ACHN (cell line): ENCODE measurements at regions not wholly inside any gene's neighbourhood (a gene's known extent, or its start where the extent isn't known, plus 50 kb on each side); places are given as distances from the start of the nearest gene placed in this dataset.
"Not testable (repeated sequence)": the region's sequence is repeated elsewhere in the genome, so short reads cannot be mapped to it uniquely, and the experiment has no call there.

Experiments used
- DNase-seq: peaks from one replicate; pipeline ENCODE4 v3.0.0-alpha.2; 2015
- in situ Hi-C: cut with HindIII; loops from 2 replicates; pipeline ENCODE4 v1.10.0; 2017; ENCODE audit warnings: low sequenced_read_pairs, low pct_ligation_motif_present, low pct_unique_long_range_greater_than_20kb

DNA sequence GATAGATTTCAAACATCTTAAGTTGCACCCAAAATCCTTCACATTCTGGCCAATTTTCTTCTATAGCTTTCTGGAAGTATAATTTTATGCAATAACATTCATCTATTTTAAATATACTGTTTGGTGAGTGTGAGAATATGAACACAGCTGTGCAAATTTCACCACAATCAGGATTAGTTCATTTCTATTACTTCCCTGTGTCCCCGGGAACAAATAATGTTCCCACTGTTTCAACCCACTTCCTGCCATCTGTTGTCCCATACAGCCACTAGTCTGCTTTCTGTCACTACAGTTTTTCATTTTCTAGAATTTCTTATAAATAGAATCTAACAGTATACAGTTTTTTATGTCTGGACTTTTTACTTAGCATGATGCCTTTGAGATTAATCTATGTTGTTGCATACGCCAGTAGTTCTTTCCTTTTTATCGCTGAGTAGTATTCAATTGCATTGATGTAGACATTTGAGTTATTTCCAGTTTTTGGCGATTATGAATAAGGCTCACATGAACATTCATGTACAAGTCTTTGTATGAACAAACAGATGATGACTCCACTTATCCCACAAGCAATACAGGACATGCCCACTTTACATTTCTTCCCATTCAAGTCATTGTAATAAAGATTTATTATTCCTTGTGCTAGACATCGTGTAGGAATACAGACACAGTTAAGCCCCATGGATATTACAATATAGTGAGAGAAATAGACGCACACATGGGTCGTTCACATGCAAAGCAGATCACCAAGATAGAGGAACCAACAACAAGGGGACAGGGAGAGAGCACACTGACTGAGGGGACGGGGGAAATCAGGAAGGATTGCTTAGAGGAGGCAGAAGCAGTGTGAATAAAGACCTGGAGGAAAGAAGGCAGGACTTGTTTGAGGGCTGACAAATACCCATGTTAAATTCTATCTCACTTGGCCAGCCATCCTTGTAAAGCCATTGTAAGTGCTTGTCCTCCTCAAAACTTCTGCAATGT lies 72.9 kb upstream of the PAX8 start:
- in situ Hi-C loops = loop anchor here (25.0 kb wide), 1 partner anchor 214 kb away; the partner anchor contains the start of gene IL1RN
- DNase-seq = no peak

DNA sequence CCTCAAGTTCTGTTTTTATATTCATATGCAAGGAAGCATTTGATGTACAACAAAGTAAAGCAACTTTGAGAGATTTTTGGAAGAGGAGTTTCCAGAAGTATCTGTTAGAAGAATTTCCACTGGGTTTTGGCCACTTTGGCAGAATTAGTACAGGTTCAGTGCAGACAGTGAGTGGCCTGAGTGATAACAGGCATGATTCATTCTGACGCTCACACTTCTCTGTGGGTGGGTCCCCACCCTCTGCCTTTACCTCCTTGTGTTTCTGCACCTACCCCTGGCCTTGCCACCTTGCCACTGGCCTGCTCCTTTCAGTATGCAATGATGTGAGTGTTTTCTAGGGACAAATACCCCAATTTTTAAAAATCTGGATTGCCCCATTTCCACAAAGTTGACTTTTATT lies 65.1 kb upstream of the PAX8 start:
- in situ Hi-C loops = not testable (repeated sequence)

DNA sequence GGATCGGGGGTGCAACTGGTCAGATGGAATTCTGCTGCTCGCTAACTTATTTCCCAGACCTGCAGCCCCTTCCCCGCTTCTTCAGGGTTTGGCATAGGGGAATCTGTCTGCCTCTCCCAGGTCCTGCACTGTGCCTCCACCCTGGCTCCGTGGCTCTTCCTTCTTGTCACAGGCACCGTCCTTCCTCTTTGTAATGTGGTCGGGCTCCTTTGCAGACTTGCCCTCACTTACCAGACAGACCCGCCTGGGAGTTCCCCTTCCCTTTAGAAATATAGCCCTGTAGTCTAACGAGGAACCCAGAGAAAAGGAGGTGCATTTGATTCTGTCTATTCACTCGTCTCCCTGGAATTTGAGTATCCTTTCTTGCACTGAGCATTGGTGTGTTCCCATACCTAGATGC lies 63.9 kb upstream of the PAX8 start:
- in situ Hi-C loops = no loop called here
- no peak for DNase-seq

More for the DNA sequence above, 65.1 kb upstream of the PAX8 start:
- DNase-seq = peak; percentile 11

DNA sequence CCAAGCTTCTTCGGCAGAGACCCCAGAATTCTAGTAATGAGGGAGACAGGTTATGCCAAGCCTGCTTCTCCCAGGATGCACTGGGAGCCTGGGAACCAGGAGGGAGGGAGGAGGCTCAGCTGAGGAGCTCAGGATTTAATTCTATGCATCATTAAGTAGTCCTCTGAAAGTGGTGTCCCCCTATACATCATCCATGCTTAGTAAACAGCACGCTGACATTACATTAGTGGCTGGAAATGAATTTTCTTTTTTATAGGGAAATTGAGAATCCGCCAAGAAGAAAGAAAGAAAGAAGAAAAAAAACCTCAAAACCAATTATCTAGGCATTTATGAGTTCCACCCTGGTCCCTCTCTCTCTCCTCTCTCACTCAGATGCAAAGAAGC lies 63.1 kb upstream of the PAX8 start:
- in situ Hi-C loops, DNase-seq: not testable (repeated sequence)

DNA sequence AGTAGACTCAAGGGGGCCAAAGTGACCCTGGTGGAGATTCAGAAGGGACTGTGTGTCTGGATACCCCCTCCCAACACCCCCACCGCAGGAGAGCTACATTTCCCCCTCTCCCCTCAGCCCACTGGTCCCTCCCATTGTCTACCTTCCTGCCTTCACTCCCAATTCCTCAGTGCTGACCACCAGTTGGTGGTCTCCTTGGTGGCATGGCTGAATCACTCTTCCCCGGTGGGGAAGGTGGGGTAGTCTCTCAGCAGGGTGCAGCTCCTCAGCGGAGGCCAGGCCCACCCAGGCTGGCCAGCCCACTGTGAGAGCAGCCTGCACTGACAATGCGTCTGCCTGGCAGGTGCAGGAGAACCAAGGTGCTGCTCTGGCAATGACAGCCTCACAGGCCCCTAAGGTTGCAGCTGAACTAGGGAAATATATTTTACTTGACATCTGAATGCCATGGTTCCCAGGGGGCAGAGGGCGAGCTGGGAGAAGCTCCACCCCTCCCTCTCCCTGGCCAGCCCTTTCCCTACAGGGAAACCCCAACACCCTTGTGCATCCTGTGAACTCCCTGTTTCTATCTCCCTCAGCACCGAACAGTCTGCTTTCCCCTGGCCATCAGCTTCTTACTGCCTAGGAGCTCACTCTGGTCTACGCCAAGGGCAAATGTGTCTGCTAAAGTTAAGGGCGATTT lies 62.6 kb upstream of the PAX8 start:
- no peak for DNase-seq
- in situ Hi-C loops = no loop called here

DNA sequence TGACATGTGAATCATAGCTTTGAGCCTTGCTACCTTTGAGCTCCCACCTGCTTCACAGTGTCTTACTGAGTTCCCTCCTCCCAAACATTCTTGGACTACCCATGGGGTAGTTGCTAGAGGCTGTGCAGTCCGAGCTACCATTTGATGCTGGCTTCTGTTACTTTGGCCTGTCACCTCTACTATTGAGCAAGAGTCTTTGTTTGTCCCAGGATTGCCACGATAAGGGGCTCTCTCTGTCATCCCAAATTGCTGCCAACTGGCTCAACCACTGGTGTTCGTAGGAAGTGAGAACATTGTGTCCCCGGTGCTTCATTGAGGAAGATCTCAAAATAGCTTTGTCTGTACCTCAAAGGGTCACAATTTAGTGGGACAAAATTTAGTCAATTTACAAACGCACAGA lies 59.1 kb upstream of the PAX8 start:
- in situ Hi-C loops = no loop called here
- no peak for DNase-seq

DNA sequence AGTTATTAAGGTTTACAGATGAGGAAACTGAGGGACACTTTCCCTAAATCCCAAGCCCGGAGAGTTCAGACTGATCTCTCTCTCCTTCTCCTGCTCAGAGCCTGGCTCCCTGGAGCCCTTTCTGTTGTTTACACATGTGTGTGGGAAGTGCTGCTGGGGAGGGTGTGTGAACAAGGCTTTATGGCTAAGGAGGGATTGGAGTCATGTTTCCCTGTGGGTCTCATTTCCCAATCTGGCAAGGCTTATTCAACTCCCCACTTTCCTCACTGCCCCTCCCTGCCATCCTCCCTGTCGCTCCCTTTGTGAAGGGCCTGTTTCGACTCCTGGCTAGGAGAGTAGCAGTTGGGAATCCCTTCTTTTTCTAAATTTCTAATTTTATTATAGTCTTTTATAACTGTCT lies 57.3 kb upstream of the PAX8 start:
- in situ Hi-C loops, DNase-seq: not testable (repeated sequence)

DNA sequence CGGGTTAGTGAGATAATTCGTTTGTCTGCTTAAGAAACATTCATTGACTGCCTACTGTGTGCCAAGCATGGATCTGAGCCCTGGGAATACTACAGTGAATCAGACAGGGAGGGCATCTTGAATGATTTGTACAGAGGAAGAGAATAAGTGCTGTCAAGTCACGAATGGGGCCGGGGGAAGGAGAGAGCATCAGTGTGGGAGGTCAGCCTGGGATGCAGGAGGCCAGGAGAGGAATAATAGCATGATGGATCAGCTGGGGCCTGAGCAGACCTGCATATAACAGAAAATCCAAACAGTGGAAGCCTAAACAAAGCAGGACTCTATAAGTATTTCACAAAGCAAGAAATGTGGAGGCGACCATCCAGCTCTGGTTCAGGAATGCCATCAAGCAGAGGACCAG lies 55.4 kb upstream of the PAX8 start:
- DNase-seq = no peak
- in situ Hi-C loops = no loop called here

DNA sequence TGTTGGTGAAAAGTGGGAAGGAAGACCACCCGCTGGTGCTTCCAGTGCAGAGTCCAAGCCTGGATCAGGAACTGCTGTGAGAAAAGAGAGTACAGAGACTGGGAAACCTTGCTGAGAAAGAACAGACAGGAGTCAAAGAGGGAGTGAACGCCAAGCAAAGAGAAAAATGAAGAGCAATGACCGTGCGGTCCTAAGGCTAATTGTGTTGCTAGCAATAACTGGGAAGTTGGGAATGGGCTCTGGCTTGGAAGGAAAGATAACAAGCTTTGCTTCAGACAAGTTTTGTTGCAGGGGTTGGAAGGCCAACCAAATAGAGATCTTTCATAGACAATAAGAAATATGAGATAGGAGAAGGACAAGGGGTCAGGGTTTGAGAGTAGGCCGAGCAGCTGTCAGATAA lies 55.0 kb upstream of the PAX8 start:
- in situ Hi-C loops, DNase-seq: not testable (repeated sequence)

DNA sequence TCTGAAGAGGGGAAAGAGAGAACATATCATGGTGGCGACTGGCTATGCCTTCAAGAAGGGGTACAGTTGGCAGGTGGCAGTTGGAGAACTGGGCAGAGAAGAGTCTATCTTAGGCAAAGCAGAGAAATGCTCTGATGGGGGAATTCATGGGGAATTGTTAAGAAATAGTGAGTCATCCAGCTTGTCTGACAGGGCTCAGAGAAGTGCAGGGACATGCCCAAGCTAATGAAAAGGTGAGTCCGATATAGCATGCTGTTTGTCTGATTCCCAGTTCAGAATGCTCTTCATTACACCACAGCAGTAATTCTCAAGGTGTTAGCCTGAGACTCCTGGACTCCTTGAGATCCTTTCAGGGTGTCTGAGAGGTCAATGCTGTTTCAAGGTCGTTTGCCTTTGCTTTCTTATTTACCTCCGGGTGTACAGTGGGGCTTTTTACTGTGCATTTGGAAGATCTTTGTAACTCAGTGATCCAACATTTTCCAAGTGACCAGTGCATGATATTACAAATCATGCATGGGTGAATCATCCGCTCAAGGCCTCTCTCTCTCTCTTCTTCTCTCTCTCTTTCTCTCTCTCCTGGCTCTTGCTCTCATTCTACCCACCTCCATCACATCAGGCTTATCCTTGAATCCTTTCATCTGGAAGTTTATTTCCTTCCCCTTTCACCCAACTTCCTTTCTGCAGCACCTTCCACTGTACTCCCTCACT lies 51.5 kb upstream of the PAX8 start:
- in situ Hi-C loops = not testable (repeated sequence)

DNA sequence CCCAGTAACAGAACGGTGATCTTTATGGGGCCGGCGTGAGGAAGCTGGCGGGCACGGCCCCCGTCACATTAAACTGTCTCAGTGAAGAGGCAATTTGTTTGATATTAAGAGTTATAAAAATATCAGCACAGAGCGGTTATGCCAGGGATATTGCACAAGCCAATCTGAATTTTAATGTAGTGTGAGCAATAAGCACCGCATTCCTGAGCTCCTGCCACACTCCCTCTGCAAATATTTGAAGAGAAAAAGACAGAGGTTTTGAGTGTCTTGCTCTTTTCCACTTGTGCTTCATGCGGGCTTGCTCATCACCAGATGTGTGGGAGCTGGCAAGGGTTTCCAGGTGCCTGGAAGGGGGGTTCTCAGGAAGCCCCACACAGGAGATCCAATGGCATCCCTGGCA lies 50.3 kb upstream of the PAX8 start:
- DNase-seq = peak; percentile 6

More for the DNA sequence above, 51.5 kb upstream of the PAX8 start:
- peak; percentile 31 for DNase-seq

DNA sequence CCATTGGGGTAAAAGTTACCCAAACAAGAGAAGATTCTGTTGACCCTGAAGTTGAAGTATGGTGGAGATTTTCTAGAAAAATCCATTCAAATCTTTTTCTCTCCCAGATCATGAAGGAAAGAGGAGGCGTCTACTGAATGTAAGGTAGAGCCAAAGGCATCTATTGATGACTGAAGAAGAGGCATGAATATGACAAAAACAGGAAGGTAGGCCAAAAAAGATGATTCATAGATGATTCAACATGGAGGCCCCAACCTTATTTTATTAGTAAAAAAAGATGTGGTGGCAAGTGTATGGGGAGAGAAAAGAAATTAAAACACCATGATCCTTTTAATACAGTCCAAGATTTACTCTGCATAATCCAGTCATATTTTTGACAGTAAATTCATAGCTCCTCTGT lies 49.9 kb upstream of the PAX8 start:
- in situ Hi-C loops, DNase-seq: not testable (repeated sequence)

More for the DNA sequence above, 50.3 kb upstream of the PAX8 start:
- in situ Hi-C loops = not testable (repeated sequence)
